Gastrocnemius medialis (tissue), 4 donors: ENCODE measurements at regions not wholly inside any gene's neighbourhood (a gene's known extent, or its start where the extent isn't known, plus 50 kb on each side); places are given as distances from the start of the nearest gene placed in this dataset.

ENCODE experiments used
- ATAC-seq, 2 donors: fragments of 150-250 bp; one replicate each; pipeline ENCODE4 v1.9.1; 2016
- DNase-seq, 2 donors: peaks; one replicate each; pipeline ENCODE4 v3.0.0-alpha.2; 2019
- H3K27ac ChIP-seq, 4 donors: fragments of 200-600 bp; sonication (generic); 1 replicate in 1 of 4; 2 replicates in 3 of 4; pipeline ENCODE4 v1.5.1; 2016 to 2018; ENCODE audit warnings: mild to moderate bottlenecking in 2 of 4, moderate library complexity in 1 of 4
- H3K27me3 ChIP-seq, 3 donors: fragments of 200-600 bp; sonication (generic) in 2 of 3; 1 replicate in 1 of 3; 2 replicates in 2 of 3; pipeline versions ENCODE4 v1.5.1 to v1.6.0; 2016 to 2019; ENCODE audit warnings: mild to moderate bottlenecking in 1 of 3, moderate library complexity in 1 of 3
- H3K36me3 ChIP-seq, 2 donors: fragments of 200-600 bp; sonication (generic) in 1 of 2; one replicate each; pipeline ENCODE4 v1.5.1; 2017 to 2018
- H3K4me1 ChIP-seq, 2 donors: fragments of 200-600 bp; sonication (generic) in 1 of 2; one replicate each; pipeline ENCODE4 v1.5.1; 2016 to 2017; ENCODE audit warnings: mild to moderate bottlenecking in 2 of 2
- H3K4me3 ChIP-seq, 4 donors: fragments of 200-600 bp; sonication (generic) in 3 of 4; 1 replicate in 1 of 4; 2 replicates in 3 of 4; pipeline ENCODE4 v1.5.1; 2016 to 2019; ENCODE audit warnings: mild to moderate bottlenecking in 2 of 4
- H3K9me3 ChIP-seq, 3 donors: fragments of 200-600 bp; sonication (generic) in 2 of 3; 1 replicate in 1 of 3; 2 replicates in 2 of 3; pipeline ENCODE4 v1.5.1; 2016 to 2019
- POLR2A ChIP-seq, 2 donors: fragments of 450-650 bp; IDR thresholded peaks; one replicate each; pipeline ENCODE4 v1.6.1; 2017; ENCODE audit warnings: antibody characterized with exemption in 2 of 2, mild to moderate bottlenecking in 2 of 2, moderate library complexity in 2 of 2
- in situ Hi-C, 4 donors: fragments of 200-750 bp; cut with MboI; loops; one replicate each; pipeline versions ENCODE4 v1.15.0 to v1.8.0; 2017; ENCODE audit warnings: low sequenced_read_pairs in 4 of 4
- intact Hi-C: fragments of 100-400 bp; cut with DNase I; formaldehyde crosslinking; loops from one replicate; pipeline ENCODE4 v1.15.1; 2023; ENCODE audit warnings: low total_unique reads
- TF ChIP-seq, protein P1 (sequence below), 5 experiments: fragments of 450-650 bp in 3 of 5; fragments of 200-600 bp in 2 of 5; sonication (generic) in 2 of 5; IDR thresholded peaks in 4 of 5; conservative IDR thresholded peaks in 1 of 5; 1 replicate in 4 of 5; 2 replicates in 1 of 5; pipeline ENCODE4 v1.5.1; 2016 to 2019; ENCODE audit warnings: antibody characterized with exemption in 5 of 5, mild to moderate bottlenecking in 3 of 5, moderate library complexity in 3 of 5

DNA sequence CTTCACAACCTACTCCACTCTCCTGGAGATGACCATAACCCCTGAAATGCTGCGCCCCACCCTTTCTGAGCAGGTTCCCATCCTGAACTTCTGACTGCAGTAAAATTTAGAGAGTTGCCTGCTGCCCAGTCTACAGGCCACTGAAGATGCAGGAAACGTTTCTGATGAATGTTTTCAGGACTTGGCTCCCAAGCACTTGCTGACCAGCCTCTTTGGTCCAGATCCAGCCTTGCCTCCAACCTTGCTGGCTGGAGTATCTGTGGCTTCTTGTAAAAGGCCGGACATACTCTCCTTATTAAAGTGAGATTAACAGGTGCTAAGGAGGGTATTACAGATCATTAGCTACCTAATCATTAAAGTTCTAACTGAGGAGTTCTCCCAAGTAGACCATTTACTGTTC is 70.3 kb upstream of the STXBP6 start:
- no peaks in the 10 kb centered on the region for H3K9me3 ChIP-seq
- H3K27me3 ChIP-seq = no peaks in the 10 kb centered on the region
- intact Hi-C loops = no loop called here
- no peaks in the 10 kb centered on the region for H3K36me3 ChIP-seq
- ATAC-seq (no peak), DNase-seq (no peak)
- H3K27ac ChIP-seq = no peak overlapping the region
- H3K4me3 ChIP-seq = no peak overlapping the region
- no peaks in the 10 kb centered on the region for H3K4me1 ChIP-seq
- in situ Hi-C loops = no loop called here
- TF ChIP-seq POLR2A (IDR thresholded peaks at IDR 0.05) = no peak
- TF ChIP-seq, protein P1, sequence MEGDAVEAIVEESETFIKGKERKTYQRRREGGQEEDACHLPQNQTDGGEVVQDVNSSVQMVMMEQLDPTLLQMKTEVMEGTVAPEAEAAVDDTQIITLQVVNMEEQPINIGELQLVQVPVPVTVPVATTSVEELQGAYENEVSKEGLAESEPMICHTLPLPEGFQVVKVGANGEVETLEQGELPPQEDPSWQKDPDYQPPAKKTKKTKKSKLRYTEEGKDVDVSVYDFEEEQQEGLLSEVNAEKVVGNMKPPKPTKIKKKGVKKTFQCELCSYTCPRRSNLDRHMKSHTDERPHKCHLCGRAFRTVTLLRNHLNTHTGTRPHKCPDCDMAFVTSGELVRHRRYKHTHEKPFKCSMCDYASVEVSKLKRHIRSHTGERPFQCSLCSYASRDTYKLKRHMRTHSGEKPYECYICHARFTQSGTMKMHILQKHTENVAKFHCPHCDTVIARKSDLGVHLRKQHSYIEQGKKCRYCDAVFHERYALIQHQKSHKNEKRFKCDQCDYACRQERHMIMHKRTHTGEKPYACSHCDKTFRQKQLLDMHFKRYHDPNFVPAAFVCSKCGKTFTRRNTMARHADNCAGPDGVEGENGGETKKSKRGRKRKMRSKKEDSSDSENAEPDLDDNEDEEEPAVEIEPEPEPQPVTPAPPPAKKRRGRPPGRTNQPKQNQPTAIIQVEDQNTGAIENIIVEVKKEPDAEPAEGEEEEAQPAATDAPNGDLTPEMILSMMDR (IDR thresholded peaks at IDR 0.05 in 4 of 5, conservative IDR thresholded peaks at IDR 0.05 in 1 of 5) = no peak

GRCh38 chr14:25118671-25119070 is 68.7 kb upstream of the STXBP6 start:
- intact Hi-C loops = no loop called here
- no peaks in the 10 kb centered on the region for H3K9me3 ChIP-seq
- H3K4me3 ChIP-seq = no peak overlapping the region
- DNase-seq (no peak), ATAC-seq (no peak)
- in situ Hi-C loops = no loop called here
- TF ChIP-seq, protein P1 (IDR thresholded peaks at IDR 0.05 in 4 of 5, conservative IDR thresholded peaks at IDR 0.05 in 1 of 5) = no peak
- TF ChIP-seq POLR2A (IDR thresholded peaks at IDR 0.05) = no peak
- H3K36me3 ChIP-seq = no peaks in the 10 kb centered on the region
- no peaks in the 10 kb centered on the region for H3K27me3 ChIP-seq
- H3K4me1 ChIP-seq = no peaks in the 10 kb centered on the region
- H3K27ac ChIP-seq = no peak overlapping the region

DNA sequence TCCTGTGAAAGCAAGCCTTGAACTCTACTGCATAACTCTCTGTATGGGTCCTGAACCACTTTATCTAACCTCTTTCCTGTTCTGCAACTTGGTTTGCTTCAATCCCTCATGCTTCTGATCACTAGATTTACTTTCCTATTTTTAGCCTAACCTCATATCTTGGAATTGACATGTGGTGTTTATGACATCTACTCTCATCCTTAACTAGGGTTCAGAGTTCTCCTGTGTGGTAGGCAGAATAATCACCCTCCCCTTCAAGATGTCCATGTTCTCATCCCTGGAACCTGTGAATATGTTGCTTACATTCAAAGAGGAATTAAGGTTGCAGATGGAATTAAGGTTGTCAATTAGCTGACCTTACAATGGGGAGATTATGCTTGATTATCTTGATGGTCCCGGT is 67.4 kb upstream of the STXBP6 start:
- Histone ChIP-seq H3K4me3 (no peak overlapping the region), H3K9me3 (no peaks in the 10 kb centered on the region), H3K27me3 (no peaks in the 10 kb centered on the region), H3K4me1 (no peaks in the 10 kb centered on the region), H3K27ac (no peak overlapping the region), H3K36me3 (no peaks in the 10 kb centered on the region)
- no peak for DNase-seq
- TF ChIP-seq, protein P1 (IDR thresholded peaks at IDR 0.05 in 4 of 5, conservative IDR thresholded peaks at IDR 0.05 in 1 of 5) = no peak
- TF ChIP-seq POLR2A (IDR thresholded peaks at IDR 0.05) = no peak
- ATAC-seq = no peak
- in situ Hi-C loops (no loop called here), intact Hi-C loops (no loop called here)

DNA sequence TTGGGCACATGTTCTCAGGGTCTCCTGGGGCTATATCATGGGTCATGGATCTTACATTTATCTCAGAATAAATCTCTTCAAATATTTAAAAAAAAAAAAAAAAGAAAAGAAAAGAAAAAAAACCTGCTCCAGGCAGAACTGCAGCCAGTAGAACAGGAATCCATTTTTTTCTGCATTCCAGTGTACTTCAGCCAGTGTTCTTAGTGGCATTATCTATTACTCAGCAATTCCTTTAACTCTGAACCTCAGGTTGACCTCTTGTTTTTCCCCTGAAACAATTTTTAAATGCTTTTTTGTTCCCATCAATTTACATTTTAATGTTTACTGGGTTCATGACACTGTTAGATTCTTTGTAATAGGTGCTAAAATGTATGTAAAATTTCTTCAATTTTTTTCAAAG is 66.7 kb upstream of the STXBP6 start:
- no peak for ATAC-seq
- Histone ChIP-seq H3K9me3 (no peaks in the 10 kb centered on the region), H3K4me3 (no peak overlapping the region), H3K27ac (no peak overlapping the region), H3K4me1 (no peaks in the 10 kb centered on the region), H3K27me3 (no peaks in the 10 kb centered on the region), H3K36me3 (no peaks in the 10 kb centered on the region)
- intact Hi-C loops = no loop called here
- in situ Hi-C loops = no loop called here
- DNase-seq = no peak
- no peak for TF ChIP-seq POLR2A (IDR thresholded peaks at IDR 0.05)
- TF ChIP-seq, protein P1 (IDR thresholded peaks at IDR 0.05 in 4 of 5, conservative IDR thresholded peaks at IDR 0.05 in 1 of 5) = no peak

GRCh38 chr14:25113394-25113793 is 63.4 kb upstream of the STXBP6 start:
- in situ Hi-C loops (no loop called here), intact Hi-C loops (no loop called here)
- Histone ChIP-seq H3K9me3 (no peaks in the 10 kb centered on the region), H3K27ac (no peak overlapping the region), H3K4me3 (no peak overlapping the region), H3K27me3 (no peaks in the 10 kb centered on the region), H3K36me3 (no peaks in the 10 kb centered on the region), H3K4me1 (peaks cover 0 to 4% of the 10 kb centered on the region in 2 donors)
- no peak for DNase-seq
- no peak for ATAC-seq
- TF ChIP-seq, protein P1 (IDR thresholded peaks at IDR 0.05 in 4 of 5, conservative IDR thresholded peaks at IDR 0.05 in 1 of 5) = no peak
- no peak for TF ChIP-seq POLR2A (IDR thresholded peaks at IDR 0.05)
